Hindlimb muscle (tissue), 1 donor: ENCODE measurements at regions not wholly inside any gene's neighbourhood (a gene's known extent, or its start where the extent isn't known, plus 50 kb on each side); places are given as distances from the start of the nearest gene placed in this dataset.
A peak's percentile ranks its signal among the peaks of the same experiment; 100 is the strongest.
"Not testable (repeated sequence)": the region's sequence is repeated elsewhere in the genome, so short reads cannot be mapped to it uniquely, and the experiment has no call there.

Experiments
- DNase-seq: peaks from one replicate; pipeline ENCODE4 v3.0.0-alpha.2; 2013

GRCh38 chr9:108803428-108804065 lies 52.2 kb downstream of the ACTL7B start:
- DNase-seq: no peak

- DNase-seq: no peak
Measured at GRCh38 chr9:108802967-108803366, 52.8 kb downstream of the ACTL7B start.

GRCh38 chr9:108801949-108802348 lies 53.8 kb downstream of the ACTL7B start:
- DNase-seq: no peak

- DNase-seq: no peak
Measured at GRCh38 chr9:108800632-108801099, 55.1 kb downstream of the ACTL7B start.

GRCh38 chr9:108793573-108793972 lies 62.2 kb downstream of the ACTL7B start:
- no peak for DNase-seq

GRCh38 chr9:108789742-108790141 lies 66.0 kb downstream of the ACTL7B start:
- no peak for DNase-seq

- DNase-seq: no peak
Measured at GRCh38 chr9:108787690-108788048, 68.1 kb downstream of the ACTL7B start.

- DNase-seq: no peak
Measured at GRCh38 chr9:108786901-108787689, 68.7 kb downstream of the ACTL7B start.

- no peak for DNase-seq
Measured at GRCh38 chr9:108786322-108786721, 69.5 kb downstream of the ACTL7B start.

GRCh38 chr9:108784998-108785397 lies 70.8 kb downstream of the ACTL7B start:
- DNase-seq: no peak

- peak; percentile 49 for DNase-seq
Measured at GRCh38 chr9:108783731-108784495, 71.9 kb downstream of the ACTL7B start.

- peak; percentile 58 for DNase-seq
Measured at GRCh38 chr9:108783326-108783725, 72.5 kb downstream of the ACTL7B start.

- DNase-seq: no peak
Measured at GRCh38 chr9:108780942-108781734, 74.6 kb downstream of the ACTL7B start.

- DNase-seq: no peak
Measured at GRCh38 chr9:108779551-108780325, 76.0 kb downstream of the ACTL7B start.

- DNase-seq: no peak
Measured at GRCh38 chr9:108776920-108777639, 78.7 kb downstream of the ACTL7B start.

GRCh38 chr9:108775901-108776306 lies 79.9 kb downstream of the ACTL7B start:
- peak; percentile 53 for DNase-seq

- DNase-seq: not testable (repeated sequence)
Measured at GRCh38 chr9:108774088-108774487, 81.7 kb downstream of the ACTL7B start.

GRCh38 chr9:108772301-108772894 lies 83.4 kb downstream of the ACTL7B start:
- no peak for DNase-seq

GRCh38 chr9:108768744-108769143 lies 87.0 kb downstream of the ACTL7B start:
- no peak for DNase-seq

- DNase-seq: no peak
Measured at GRCh38 chr9:108766626-108767161, 89.1 kb downstream of the ACTL7B start.
